ENCODE measurements at regions not wholly inside any gene's neighbourhood (a gene's known extent, or its start where the extent isn't known, plus 50 kb on each side); places are given as distances from the start of the nearest gene placed in this dataset.

- no peak for TF ChIP-seq CTCF (IDR thresholded peaks at IDR 0.05)
- no peak for TF ChIP-seq EP300 (IDR thresholded peaks at IDR 0.05; ENCODE audit: low read depth)
- no peak for TF ChIP-seq POLR2A (IDR thresholded peaks at IDR 0.05)
Observed at GRCh38 chr10:4718544-4718943, 107.5 kb upstream of the AKR1E2 start.
